Stimulated activated CD8-positive, alpha-beta memory T cell treated with anti-CD3 and anti-CD28 coated beads, Interleukin-2, amount 100 ng/mL, for 48 hours (primary cell): ENCODE measurements at regions not wholly inside any gene's neighbourhood (a gene's known extent, or its start where the extent isn't known, plus 50 kb on each side); places are given as distances from the start of the nearest gene placed in this dataset.
"Not testable (repeated sequence)": the region's sequence is repeated elsewhere in the genome, so short reads cannot be mapped to it uniquely, and the experiment has no call there.

Experiments used
- DNase-seq, 2 donors: peaks; one replicate each; pipeline ENCODE4 v3.0.0-alpha.2; 2020; ENCODE audit warnings: low read depth in 2 of 2

GRCh38 chr9:115400796-115401195, 282.8 kb upstream of the TNC start:
- DNase-seq = no peak

- no peak for DNase-seq
Observed at GRCh38 chr9:115401756-115402327, 283.9 kb upstream of the TNC start.

GRCh38 chr9:115403753-115404152, 285.8 kb upstream of the TNC start:
- no peak for DNase-seq

- DNase-seq = no peak
Observed at GRCh38 chr9:115404311-115404710, 286.4 kb upstream of the TNC start.

- no peak for DNase-seq
Observed at GRCh38 chr9:115411516-115411915, 293.6 kb upstream of the TNC start.

- no peak for DNase-seq
Observed at GRCh38 chr9:115411993-115412452, 294.1 kb upstream of the TNC start.

- DNase-seq = no peak
Observed at GRCh38 chr9:115412656-115413055, 294.7 kb upstream of the TNC start.

- DNase-seq = no peak
Observed at GRCh38 chr9:115413304-115413703, 295.3 kb upstream of the TNC start.

- DNase-seq = no peak
Observed at GRCh38 chr9:115413766-115414382, 295.9 kb upstream of the TNC start.

GRCh38 chr9:115414561-115414960, 296.6 kb upstream of the TNC start:
- DNase-seq = no peak

- DNase-seq = no peak
Observed at GRCh38 chr9:115415450-115415849, 297.5 kb upstream of the TNC start.

GRCh38 chr9:115416299-115416698, 298.3 kb upstream of the TNC start:
- DNase-seq = no peak

GRCh38 chr9:115418181-115418580, 300.2 kb upstream of the TNC start:
- DNase-seq = not testable (repeated sequence)

GRCh38 chr9:115422932-115423440, 305.0 kb upstream of the TNC start:
- no peak for DNase-seq

- no peak for DNase-seq
Observed at GRCh38 chr9:115423646-115424045, 305.7 kb upstream of the TNC start.

GRCh38 chr9:115425601-115426000, 307.6 kb upstream of the TNC start:
- DNase-seq = no peak

- no peak for DNase-seq
Observed at GRCh38 chr9:115437418-115437817, 319.5 kb upstream of the TNC start.

GRCh38 chr9:115439641-115440040, 321.7 kb upstream of the TNC start:
- DNase-seq = no peak

- DNase-seq = no peak
Observed at GRCh38 chr9:115442054-115442453, 324.1 kb upstream of the TNC start.

- DNase-seq = no peak
Observed at GRCh38 chr9:115443890-115444289, 325.9 kb upstream of the TNC start.

- no peak for DNase-seq
Observed at GRCh38 chr9:115444959-115445358, 327.0 kb upstream of the TNC start.

- no peak for DNase-seq
Observed at GRCh38 chr9:115445655-115446054, 327.7 kb upstream of the TNC start.

- no peak for DNase-seq
Observed at GRCh38 chr9:115456515-115456914, 338.6 kb upstream of the TNC start.

GRCh38 chr9:115461280-115461679, 343.3 kb upstream of the TNC start:
- DNase-seq = no peak
